C4-2B (cell line): ENCODE measurements at regions not wholly inside any gene's neighbourhood (a gene's known extent, or its start where the extent isn't known, plus 50 kb on each side); places are given as distances from the start of the nearest gene placed in this dataset.
"Not testable (repeated sequence)": the region's sequence is repeated elsewhere in the genome, so short reads cannot be mapped to it uniquely, and the experiment has no call there.

Source experiments
- H3K27ac ChIP-seq: fragments of 450-650 bp; 2 replicates; pipeline ENCODE4 v1.5.1; 2017
- CTCF ChIP-seq: fragments of 450-650 bp; conservative IDR thresholded peaks from 2 replicates; pipeline ENCODE4 v1.5.1; 2017; ENCODE audit warnings: mild to moderate bottlenecking
- ZFX ChIP-seq: fragments of 450-650 bp; IDR thresholded peaks from 2 replicates; pipeline ENCODE4 v1.6.1; 2017

DNA sequence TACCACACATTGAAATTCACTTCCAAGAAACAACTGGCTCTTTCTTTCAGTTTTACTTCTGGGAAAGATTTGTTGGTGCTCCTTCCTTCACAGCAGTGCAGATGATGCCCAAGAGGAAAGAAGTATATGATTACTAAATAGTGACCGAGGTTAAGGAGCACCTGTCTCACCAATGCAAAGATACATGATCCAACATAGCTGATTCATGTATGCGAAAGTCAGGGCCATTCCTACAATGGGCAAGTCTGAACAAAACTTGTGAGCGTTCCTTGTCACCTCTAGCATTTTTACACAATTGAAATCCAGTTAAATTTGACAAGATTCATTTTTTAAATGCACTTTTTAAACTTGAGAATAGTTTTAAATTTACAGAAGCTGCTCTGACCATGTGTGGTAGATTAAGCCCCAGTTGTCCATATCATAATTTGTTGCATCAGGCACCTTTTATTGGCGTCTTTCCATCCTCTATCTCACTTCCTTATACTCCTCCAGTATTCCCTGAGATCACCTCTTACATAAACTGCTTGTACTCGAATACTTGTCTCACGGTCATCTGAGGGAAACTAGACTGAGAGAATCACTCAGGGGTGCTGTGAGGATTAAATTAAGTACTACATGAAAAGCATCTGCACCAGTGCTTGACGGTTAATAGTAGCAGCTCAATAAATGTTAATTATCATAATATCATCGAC is 438.8 kb upstream of the CDH20 start:
- no peak for TF ChIP-seq CTCF
- no peak for TF ChIP-seq ZFX
- H3K27ac ChIP-seq: no peak overlapping the region; the same call in 1 of the 2 replicates

DNA sequence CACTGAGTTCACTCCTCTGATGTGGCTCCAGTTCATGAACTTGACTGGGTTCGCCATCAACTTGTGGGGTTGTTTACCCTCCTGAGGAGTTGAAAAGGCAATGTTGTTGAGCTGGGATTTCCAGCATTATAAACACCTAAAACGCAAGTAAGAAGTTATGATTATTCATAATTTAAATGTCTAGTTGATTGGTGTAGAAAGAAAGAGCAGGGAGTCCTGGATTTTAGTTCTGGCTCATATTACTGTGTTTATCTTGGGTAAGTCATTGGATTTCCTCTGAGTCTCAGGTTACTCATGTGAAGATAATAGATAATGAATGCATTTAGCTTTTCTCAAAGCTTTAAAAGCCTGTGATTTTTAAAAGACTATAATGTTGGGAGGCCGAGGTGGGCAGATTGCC is 438.0 kb upstream of the CDH20 start:
- no peak for TF ChIP-seq ZFX
- TF ChIP-seq CTCF: no peak
- H3K27ac ChIP-seq: peak overlapping the region; percentile 65

- no peak overlapping the region for H3K27ac ChIP-seq
- TF ChIP-seq CTCF (no peak), ZFX (no peak)
Measured at GRCh38 chr18:60898111-60898510, 435.1 kb upstream of the CDH20 start.

DNA sequence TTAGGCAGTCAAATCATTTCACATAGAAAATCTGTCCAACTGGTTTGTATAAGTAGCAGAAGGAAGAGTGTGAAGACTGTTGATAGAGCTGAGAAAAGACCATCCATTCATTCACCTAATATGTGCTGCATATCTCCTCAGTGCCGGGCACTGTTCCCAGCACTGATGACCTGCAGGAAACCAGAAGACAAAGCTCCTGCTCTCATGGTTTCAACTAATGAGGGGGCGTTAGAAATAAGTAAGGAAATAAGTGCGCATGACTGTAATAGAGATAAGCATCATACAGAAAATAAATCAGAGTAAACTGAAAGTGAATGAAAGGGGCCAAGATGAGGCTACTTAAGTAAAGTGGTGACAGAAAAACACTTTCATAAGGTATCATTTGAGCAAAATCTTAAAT is 427.5 kb upstream of the CDH20 start:
- H3K27ac ChIP-seq: no peak overlapping the region
- TF ChIP-seq ZFX (no peak), CTCF (no peak)

- no peak overlapping the region for H3K27ac ChIP-seq
- TF ChIP-seq ZFX (no peak), CTCF (no peak)
Measured at GRCh38 chr18:60910534-60910933, 422.7 kb upstream of the CDH20 start.

- no peak overlapping the region for H3K27ac ChIP-seq
- TF ChIP-seq ZFX (no peak), CTCF (no peak)
Measured at GRCh38 chr18:60911504-60911903, 421.7 kb upstream of the CDH20 start.

DNA sequence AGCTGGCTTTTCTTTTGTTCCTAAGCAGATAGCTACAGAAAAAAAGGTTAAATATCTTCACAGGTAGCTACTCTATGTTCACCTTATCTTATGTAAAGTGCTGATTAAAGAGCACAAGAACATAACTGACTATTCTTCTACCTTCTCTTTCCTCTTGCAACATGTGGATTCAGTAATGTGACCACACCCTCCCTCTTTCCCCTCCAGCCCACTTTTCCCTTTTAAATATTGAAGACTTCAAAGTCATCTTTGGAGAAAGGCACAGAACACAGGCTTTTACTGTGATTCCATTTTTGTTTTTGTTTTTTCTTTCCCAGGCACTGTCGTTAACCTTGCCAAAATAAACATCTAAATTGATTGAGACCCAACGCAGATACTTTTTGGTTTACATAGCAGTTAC is 418.1 kb upstream of the CDH20 start:
- no peak for TF ChIP-seq CTCF
- no peak for TF ChIP-seq ZFX
- H3K27ac ChIP-seq: no peak overlapping the region

DNA sequence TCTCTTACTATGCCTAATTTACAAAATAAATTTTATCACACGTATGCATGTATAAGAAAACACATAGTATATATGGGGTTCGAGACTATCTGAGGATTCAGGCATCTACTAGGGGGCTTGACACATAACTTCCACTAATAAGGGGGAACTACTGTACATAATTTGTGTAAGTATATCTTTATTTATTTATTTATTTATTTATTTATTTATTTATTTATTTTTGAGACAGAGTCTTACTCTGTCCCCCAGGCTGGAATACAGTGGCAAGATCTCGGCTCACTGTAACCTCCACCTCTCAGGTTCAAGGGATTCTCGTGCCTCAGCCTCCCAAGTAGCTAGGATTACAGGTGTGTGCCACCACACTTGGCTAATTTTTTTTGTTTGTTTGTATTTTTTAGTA is 414.4 kb upstream of the CDH20 start:
- H3K27ac ChIP-seq: not testable (repeated sequence)
